Endothelial cell of umbilical vein (primary cell): ENCODE measurements at regions not wholly inside any gene's neighbourhood (a gene's known extent, or its start where the extent isn't known, plus 50 kb on each side); places are given as distances from the start of the nearest gene placed in this dataset.

ENCODE experiments used
- EZH2 ChIP-seq: IDR thresholded peaks from 2 replicates; pipeline ENCODE4 v1.6.1; 2012; ENCODE audit warnings: borderline replicate concordance, low read depth, mild to moderate bottlenecking, moderate library complexity, low read length, inconsistent platforms; ENCODE audit not compliant: severe bottlenecking
- GATA2 ChIP-seq: IDR thresholded peaks from 2 replicates; pipeline ENCODE4 v1.7.0; 2011; ENCODE audit warnings: low read depth, mild to moderate bottlenecking, moderate library complexity, mixed read lengths, low read length; ENCODE audit not compliant: insufficient read length, insufficient read depth
- JUN ChIP-seq: IDR thresholded peaks from 2 replicates; pipeline ENCODE4 v1.6.1; 2011; ENCODE audit warnings: borderline replicate concordance, low read depth; ENCODE audit not compliant: insufficient read length, insufficient read depth
- MYC ChIP-seq: IDR thresholded peaks from one replicate; pipeline ENCODE4 v1.6.1; 2011; ENCODE audit warnings: mild to moderate bottlenecking, low read depth, low read length
- POLR2A ChIP-seq: IDR thresholded peaks from 2 replicates; pipeline ENCODE4 v1.6.1; 2012; ENCODE audit warnings: low read depth, mild to moderate bottlenecking, control low read depth, low read length
- POLR2AphosphoS5 ChIP-seq: IDR thresholded peaks from 2 replicates; pipeline ENCODE4 v1.6.1; 2012; ENCODE audit warnings: low read depth, mild to moderate bottlenecking, control low read depth, low read length, moderate library complexity; ENCODE audit not compliant: insufficient read depth
- TF ChIP-seq, protein P1 (sequence below), 2 donors: IDR thresholded peaks; 1 replicate in 1 of 2; 2 replicates in 1 of 2; pipeline ENCODE4 v1.5.1; 2011; ENCODE audit warnings: low read length in 2 of 2, mild to moderate bottlenecking in 2 of 2, moderate library complexity in 2 of 2, control low read depth in 1 of 2, inconsistent platforms in 1 of 2, low read depth in 1 of 2; ENCODE audit not compliant: insufficient read depth in 1 of 2; ENCODE audit errors: extremely low read depth in 1 of 2
- TF ChIP-seq, protein P2 (sequence below): IDR thresholded peaks from 2 replicates; pipeline ENCODE4 v1.6.1; 2011; ENCODE audit not compliant: insufficient read depth, insufficient read length

DNA sequence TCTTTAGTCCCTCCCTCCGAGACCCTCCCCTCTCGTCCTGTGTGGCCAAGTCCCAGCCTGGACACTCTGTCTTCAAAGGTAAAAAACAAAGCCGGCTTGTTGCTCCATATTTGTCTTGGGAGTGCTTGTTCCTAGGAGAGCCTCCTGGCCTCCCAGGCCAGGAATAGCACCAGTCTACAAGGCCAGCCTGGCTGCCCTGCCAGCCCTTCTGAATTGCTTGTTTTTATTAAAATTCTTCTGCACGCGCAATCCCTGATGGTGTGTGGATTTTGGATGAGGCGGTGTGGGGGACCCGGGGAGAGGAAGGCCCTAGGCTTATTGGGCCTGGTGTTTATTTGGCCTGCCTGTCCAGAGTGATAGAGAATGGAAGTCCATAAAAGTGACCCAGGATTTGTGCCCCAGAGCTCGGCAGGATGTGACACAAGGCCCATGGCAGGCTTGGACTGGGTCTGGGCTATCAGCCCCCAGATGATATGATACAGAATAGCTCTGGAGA, 297.3 kb downstream of the CYP26B1 start:
- TF ChIP-seq JUN (no peak), POLR2AphosphoS5 (no peak), MYC (no peak), POLR2A (no peak), GATA2 (no peak), EZH2 (no peak)
- TF ChIP-seq, protein P1, sequence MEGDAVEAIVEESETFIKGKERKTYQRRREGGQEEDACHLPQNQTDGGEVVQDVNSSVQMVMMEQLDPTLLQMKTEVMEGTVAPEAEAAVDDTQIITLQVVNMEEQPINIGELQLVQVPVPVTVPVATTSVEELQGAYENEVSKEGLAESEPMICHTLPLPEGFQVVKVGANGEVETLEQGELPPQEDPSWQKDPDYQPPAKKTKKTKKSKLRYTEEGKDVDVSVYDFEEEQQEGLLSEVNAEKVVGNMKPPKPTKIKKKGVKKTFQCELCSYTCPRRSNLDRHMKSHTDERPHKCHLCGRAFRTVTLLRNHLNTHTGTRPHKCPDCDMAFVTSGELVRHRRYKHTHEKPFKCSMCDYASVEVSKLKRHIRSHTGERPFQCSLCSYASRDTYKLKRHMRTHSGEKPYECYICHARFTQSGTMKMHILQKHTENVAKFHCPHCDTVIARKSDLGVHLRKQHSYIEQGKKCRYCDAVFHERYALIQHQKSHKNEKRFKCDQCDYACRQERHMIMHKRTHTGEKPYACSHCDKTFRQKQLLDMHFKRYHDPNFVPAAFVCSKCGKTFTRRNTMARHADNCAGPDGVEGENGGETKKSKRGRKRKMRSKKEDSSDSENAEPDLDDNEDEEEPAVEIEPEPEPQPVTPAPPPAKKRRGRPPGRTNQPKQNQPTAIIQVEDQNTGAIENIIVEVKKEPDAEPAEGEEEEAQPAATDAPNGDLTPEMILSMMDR (IDR thresholded peaks at IDR 0.05; ENCODE audit: extremely low read depth in 1 of 2, insufficient read depth in 1 of 2, low read depth in 1 of 2, low read length in 2 of 2): no peak
- TF ChIP-seq, protein P2, sequence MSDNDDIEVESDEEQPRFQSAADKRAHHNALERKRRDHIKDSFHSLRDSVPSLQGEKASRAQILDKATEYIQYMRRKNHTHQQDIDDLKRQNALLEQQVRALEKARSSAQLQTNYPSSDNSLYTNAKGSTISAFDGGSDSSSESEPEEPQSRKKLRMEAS: no peak
